ENCODE measurements at regions not wholly inside any gene's neighbourhood (a gene's known extent, or its start where the extent isn't known, plus 50 kb on each side); places are given as distances from the start of the nearest gene placed in this dataset.

DNA sequence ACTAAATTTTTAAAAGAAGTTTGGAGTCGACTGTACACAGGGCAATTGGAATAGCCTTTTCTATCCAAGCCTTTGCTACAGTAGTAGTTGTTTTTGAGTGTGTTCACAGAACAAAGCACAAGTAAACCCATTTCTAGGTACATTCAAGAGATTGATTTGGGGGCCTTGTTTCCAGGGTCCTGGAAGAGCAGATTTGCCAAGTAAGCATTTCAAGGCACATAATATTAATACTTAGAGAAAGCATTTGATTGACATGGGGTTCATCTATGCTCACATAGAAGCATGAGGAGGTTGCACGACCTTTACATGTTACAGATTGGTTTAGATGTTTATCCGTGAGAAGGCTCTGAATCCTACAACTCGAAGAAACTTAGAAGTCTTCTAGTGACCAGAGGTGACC is 324.1 kb downstream of the MYCN start:
- DNase-seq, result no peak

DNA sequence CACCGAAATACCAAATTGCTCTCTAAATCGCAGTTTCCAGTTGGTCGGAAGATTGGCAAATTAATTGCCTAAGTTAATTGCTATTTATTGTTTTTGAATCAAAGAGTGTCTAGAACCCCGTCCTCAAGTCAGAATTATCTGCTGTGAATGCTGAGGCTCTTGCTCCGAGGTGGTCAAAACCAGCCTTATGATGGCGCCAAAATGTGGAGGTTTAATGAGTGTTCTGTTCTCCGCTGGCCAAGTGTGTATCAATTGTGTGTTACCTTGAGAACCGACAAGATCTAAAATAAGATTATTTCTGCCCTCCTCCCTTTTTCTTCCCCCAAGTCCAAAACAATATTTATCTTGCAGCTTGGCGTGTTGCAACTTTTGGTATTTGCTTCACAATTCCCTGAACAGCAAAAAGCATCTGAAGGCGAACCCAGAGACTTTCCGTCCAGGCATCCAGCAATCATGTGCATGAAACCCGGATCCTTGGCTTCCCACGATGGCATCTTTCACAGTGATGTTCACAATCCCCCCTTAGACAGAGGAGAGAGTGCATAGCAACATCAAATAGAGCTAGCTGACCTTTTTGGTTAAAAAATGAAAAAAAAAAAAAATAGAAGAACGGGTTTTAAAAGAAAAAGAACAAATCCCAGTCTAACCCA is 323.0 kb downstream of the MYCN start:
- no peak for DNase-seq

DNA sequence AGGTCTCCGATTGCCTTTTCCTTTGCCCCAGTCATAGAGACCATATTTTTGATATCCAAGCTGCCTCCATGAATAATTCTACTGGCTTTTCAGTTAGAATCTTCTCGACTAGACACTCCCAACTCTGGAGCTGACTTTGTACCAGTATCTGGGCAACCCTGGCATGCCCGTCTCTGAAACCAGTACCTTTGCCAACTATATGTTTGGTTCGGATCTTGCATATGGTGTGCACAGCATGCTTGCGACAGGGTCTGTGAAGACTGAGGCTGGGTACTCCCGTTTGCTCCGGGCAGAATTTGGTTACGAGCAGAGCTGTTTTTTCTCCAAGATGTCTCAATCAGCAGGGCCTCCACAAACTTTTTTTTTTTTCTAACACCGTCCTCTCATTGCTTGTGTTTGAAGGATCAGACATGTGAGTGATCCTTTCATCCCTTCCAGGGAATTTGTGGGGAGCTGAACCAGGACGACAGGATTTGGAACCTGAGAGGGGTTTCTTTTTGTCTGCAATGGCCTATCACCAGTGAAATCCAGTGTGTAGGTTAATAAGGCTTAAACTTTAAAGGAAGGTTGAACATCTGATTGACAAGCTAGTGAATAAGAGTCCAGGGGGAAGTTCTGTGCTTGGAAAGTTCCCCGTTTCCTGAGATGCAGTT is 322.3 kb downstream of the MYCN start:
- no peak for DNase-seq

DNA sequence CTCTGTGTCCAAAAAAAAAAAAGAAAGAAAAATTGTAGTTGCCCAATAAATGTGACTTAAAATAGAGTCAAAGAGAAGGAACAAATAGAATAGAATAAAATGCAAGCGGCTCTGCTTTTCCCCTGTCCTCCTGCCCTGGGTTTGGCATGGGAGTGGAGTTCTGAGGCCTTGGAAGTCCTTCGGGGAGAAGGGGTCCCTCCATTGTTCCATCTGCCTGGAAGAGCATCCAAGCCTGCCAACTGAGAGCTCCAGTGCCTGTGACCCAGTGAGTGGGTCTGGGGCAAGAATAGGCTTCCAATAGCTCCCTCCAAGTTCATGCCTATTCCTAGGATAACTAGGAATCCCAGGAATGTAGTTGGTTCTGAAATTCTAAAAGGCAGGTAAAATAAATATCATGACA is 321.4 kb downstream of the MYCN start:
- no peak for DNase-seq

DNA sequence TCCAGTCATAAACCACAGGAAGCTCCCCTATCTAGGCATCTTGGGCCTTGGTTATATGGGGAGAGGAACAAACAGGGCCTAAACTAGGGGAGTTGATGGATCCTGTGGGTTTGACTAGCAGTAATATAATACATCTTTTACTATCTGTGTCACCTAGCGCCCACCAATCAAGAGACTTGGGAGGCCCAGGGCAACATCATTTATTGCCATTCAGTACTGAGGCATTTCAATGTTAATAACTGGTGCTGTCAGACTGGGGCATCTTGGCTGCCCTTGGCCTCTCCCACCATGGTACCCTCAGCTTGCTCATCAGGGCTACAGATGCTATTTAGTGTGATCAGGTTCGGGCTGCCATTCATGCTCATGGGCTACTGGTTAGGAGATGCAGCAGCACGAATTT is 320.7 kb downstream of the MYCN start:
- DNase-seq, result no peak

DNA sequence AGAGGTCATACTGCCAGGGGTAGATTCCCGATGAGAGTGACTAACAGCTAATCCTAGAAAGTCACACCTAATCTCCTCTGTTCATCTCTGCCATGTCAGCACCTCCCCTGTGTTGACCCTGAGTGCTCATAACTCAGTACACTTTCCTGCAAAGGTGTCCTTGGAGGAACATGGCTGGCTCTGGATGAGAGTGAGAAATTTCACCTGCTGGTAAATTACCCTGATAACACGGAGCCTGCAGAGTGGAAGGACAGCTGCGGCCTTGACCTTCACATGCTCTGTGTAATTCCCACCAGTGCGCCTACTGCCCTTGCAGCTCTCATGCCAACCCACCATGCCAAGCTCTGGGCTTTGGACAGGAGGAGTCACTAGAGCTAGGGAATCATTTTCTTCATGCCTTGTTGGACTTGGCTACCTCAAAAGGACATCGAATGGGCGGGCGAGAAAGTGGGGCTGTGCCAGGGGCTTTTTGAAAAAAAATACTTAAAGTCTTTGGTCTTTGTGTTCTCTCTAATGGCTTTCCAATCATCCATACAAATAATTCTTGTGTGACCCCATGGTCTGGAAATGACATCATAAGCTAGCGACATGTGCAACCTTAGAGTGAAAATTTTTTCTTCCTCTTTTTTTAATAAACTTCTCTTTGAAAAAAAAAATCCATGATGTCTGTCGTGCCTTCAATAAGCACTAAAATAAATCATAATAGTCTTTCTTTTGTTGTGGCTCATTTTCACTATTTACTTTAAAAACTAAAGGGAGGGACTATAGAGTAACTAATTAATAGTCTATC is 319.9 kb downstream of the MYCN start:
- no peak for DNase-seq

DNA sequence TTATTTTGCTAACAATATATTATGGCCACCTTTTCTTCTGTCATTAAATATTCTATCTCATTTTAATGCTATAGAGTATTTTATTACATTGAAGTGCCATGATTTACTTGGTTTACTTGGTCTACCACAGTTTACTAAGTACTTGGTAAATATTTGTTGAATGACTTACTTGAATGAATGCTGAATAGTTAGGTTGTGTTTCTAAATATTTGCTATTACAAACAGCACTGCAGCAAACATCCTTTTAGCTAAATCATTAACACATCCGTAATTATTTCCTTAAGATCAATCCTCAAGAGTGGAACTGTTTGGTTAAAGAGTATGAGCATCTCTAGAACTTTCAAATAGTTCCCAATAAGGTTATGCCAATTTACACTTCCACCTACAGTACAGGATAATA is 318.7 kb downstream of the MYCN start:
- DNase-seq, result no peak

DNA sequence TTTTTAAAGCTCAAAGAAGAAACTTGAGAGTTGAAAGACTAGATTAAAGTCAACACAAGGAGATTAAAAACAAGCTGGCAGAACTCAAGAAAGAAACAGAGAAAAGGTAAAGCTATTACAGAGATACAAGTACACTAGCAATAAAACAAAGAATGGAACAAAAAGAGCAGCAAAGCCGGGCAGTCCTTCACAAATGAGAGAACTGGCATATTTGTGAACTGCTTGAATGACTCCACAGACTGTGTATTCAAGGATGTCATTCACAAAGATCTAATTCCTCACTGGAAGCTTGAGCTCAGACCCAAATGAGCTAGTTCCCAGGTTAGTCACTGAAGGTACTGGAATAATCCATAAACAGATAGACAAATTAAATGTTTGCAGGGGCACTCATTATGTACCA is 318.0 kb downstream of the MYCN start:
- no peak for DNase-seq

DNA sequence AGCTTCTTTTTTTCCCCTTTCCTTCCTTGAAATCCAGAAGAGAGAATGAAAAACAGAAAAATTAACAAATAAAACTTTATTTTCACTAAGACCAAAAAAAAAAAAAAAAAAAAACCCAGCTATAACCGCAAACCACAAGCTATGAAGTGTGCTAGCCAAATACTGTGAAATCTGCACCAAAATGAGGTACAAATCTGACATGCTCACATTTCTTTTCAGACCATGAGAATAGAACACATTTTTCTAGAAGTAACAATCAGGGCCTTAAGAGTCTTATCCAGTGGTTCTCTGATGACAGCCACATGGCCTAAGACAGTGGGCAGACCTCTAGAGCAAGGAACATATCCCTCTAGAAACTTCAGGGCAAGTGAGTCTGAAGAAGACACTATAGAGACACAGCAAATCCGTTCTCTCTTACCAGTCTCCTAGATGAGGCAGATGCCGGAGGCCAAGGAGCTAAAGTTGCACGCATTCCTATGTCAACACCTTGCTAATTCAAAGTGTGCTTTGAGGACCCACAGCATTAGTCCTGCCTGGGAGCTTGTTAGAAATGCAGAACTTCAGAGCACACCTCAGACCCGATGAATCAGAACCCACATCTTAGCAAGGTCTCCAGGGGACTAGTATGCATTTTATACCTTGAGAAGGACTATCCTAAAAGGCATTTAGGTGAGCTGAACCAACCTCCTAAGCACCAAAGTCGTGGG is 317.1 kb downstream of the MYCN start:
- no peak for DNase-seq

DNA sequence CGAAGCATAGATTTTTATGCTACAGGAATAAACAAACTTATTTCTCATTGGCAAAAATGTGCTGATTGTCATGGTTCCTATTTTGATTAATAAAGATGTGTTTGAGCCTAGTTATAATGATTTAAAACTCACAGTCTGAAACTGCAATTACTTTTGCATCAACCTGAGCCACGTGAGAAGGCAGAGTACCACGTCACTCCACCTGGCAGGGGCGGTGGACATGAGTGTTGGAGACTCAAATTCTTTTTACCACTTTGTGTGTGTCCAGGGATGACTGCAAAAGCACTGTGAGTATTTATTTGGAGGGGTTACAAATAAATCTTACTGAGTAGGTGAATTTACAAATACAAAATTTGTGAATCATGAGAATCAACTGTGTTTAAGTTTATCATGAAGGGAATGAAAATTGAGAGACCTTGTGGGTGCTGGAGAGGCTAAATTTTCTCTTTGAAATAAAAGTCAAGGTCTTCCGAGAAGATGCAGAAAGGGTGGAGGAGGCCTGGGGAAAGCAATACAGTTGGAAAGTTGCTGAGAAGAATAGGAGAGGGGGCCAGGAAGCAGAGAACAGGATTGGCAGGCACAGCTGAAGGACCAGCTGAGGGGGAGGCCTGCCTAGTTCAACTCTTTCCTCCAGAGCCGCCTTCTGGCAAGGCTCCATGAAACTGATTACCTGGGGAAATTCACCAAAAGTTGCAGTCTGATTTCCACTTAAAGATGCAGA is 316.4 kb downstream of the MYCN start:
- DNase-seq, result no peak

DNA sequence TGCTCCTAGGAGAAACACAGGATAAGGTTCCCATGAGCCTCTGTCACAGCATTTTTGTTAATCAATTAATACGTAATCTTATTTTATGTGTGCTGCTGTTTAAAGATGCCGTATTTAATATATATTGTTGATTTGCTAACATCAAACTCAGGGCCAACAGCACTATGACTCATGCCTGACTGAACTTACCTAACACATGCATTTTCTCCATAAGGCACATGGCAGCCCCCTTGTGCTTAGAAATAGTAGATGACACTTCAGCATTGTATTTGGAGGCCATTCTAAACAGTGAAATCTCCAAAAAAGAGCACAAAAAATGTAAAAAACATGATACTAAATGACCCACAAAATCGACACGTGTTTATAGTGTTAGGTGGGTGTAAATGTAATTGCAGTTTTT is 314.8 kb downstream of the MYCN start:
- no peak for DNase-seq

DNA sequence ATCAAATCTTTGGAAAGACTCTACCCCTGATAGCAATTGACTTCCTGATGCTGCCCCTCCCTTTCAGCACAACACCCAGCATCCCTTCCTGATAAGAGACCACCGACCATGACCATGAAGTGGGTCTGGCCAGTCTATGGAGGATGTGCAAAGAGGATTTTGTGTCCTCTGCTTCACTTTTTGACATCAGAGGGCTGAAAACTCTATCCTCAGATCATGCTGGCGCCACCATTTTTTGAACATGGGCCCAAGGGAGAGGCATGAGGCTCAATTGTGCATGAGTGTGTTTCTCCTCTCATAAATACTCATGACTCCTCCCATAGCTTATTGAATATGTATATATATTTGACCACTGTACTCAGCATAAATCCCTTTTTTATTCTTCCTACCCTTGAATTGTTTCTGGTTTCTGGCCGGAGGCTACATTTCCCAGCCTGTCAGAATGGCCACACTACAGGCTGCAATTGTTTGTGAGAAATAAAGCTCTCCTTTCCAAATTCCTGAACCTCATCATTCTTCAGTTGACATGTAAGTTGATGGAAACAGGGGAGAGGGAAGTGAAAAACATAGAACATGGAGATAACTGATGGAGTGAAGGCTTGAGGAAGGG is 314.1 kb downstream of the MYCN start:
- no peak for DNase-seq

DNA sequence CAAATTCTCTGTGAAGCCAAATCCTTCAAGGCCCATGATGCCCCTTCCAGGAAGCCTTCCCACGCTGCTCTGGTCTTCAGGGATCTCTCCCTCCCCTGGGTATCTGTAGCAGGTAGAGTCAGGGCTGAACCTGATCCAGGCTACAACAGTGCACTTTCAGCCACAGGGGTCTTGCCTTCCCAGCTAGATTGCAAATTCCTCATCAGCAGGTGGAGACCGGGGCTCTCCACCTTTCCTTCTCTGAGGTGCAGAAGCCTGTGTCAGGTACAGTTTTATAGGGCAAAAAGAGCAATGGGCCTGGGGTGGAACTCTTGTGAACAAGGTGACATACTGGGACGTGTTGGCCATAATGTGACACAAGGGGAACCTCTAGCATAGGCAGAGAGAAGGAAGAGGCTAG is 312.9 kb downstream of the MYCN start:
- no peak for DNase-seq

DNA sequence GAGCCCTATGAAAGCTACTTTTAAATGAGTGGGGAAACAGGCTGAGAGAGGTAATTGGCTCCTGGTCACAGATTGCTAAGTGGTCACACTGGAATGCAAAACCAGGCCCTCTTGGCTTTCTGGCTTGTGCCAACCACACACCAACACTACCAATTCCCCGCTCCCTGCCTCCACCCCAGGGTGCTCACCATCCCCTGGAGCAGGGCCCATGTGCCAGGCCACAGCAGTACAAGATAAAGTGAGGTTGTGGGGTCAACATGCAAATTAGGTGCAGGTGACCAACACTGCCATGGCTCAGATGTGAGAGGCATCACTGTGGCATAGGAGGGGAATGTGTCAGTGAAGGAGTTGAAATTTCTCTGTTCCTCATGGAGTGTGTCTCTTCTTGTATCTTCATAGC is 312.5 kb downstream of the MYCN start:
- DNase-seq, result no peak

DNA sequence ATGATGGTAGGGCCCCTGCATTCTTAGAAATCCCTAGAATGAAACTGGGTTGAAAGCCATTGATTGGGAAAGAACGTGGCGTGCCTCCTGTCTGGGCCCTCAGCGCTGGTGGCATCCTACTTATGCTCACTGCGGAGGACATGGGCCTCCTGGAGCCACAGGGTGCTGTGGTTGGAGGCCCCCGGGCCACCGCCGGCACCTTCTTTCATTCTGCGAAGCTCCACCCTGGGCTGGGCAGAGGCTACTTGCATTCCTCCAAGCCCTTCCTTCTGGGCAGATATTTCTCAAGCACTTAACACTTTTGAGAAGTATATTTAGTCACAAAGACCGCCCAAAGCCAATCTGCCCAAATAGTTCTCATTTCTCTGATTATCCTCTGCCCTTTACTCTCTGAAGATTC is 311.9 kb downstream of the MYCN start:
- DNase-seq, result no peak

DNA sequence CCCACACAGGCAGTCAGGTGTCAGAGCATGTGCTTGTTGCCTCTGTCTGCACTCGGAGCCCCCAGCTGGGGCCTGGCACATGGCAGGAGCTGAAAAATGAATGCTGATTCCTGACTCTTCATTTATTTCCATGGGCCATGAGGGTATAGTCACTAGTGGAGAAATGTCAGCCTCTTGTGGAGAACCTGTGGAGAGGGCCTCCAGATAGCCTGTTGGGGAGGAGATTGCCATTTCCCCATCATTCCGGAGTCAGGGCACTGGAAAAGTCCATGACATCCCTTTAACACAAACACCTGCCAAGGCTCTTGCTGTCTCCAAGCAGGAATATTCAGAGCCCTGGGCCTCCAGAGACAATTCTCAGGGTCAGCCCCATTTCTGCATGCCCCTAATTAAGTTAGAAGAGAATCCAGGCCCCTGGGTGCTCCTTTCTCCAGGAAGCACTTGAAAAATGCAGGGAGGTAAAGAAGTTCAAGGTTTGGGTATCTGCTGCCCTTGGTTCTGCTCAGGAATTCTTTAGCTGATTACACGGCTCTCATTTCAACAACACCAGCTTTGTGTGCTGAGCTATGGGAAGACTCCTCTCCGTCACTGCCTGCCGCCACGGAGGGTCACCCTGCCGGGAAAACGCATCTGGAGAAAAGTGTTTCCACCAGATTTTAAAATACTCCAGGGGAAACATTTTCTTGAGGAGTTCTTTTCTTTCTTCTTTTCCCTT is 311.3 kb downstream of the MYCN start:
- no peak for DNase-seq

DNA sequence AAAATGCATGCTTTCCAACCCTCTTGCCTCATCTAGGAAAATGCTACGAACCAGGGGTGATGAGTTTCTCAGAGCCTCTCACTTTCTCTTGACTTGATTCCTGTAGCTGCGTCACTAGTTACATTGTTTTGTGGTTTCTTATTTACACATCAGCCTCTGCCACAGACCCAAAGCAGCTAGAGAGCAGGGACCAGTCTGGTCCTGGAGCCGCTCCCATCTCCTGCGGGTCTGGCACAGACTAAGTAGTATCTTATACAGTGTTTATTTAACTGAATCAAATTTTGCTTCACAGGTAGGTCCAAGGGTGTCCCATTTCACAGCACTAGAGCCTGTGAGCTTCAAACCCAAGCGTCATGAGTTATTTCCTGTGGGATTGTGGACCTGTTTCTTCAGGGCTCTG is 310.5 kb downstream of the MYCN start:
- DNase-seq, result no peak

DNA sequence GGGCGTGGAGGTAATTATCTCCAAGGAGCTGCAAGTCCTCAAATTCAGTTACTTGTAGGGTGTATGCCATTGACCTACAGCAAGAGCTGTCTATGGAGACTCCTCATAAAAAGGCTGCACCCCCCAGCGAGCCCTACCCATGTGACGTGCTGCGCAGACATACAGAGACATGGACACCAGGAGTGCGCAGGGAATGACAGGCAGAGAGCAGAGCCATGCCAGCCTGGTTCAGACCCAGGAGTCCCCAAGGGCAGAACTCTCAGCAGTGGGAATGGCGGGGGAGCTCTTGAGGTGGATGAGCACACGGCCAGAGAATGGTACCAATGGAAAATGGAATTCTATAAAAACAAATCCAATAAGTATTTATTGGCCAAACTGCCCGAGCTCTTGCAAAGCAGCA is 310.1 kb downstream of the MYCN start:
- no peak for DNase-seq

DNA sequence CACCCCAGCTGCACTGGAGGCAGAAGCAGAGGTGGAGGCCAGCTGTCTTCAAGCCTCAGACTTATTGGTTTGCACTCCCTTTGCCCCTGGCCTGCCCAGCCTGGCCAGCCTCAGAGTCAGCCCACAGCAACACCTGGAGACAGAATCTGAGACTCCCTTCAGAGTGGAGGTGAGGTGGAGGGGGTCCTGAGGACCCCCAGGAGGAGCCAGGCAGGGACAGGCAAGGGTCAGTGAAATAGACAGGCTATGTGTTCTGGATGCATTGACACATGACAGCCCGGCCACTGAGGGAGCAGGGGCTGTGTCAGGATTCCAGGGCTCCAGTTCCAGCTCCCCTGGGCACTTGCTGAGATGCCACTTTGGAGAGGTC is 309.7 kb downstream of the MYCN start:
- DNase-seq, result no peak

DNA sequence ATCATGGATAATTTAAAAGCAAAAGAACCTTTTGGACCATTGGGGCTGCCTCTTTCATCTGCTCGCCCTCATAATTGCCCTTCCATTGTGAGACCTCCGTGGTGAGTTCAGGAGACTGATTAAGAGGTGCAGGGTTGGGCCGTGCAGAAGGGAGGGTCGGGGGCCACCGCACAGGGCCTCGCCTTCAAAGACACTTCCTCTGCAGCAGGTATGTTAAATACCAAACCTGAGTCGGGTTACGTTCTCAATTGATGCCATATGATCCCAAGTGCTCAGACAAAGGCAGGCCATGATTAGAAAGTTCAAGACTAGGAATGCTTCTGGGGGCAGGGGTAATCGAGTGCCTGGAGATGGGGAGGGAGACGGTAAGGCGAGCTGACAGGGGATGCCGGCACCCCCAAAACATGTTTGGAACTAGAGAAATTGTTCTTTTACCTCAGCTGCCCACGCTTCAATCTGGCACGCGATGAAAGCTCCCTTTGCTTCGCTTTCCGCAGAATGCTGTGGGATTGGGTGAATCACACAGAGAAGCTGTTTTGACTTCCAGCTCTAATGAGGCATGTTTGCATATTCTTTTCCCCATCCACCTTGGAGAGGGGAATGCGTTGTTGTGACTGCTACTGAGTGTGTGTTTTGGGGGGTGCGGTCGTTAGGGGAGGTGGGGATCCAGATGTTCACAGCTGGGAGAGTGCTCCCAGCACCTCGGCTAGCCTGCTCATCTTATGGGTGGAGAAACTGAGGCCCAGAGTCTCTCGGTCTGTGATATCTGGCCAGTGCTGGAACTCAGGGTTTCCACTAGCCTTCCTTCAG is 309.1 kb downstream of the MYCN start:
- no peak for DNase-seq

DNA sequence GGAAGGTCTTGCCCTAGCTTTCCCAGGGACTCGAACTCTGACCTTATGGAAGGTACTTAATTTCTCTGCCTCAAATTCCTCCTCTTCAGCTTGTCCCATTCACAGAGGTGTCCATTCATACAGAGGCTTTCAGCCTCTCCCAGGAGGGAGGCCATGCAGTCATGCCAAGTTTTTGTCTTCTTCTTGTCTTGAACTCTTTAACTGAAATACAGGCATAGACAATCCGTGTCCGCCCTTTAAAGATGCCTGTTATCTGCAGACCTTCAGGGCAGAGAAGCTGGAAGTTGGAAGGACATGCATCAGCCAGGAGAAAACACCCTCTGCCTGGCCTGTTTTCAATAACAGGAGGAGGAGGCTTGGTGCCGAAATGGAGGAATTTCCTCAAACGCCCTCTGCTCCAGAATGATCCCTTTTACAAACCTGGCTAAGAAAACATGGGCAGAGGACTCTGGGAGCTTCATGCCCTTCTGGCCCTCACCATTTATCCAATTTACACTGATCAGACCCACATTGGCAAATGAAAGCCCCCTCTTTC is 308.3 kb downstream of the MYCN start:
- no peak for DNase-seq
